ENCODE measurements at regions not wholly inside any gene's neighbourhood (a gene's known extent, or its start where the extent isn't known, plus 50 kb on each side); places are given as distances from the start of the nearest gene placed in this dataset.

GRCh38 chr5:5678909-5679308, 256.4 kb downstream of the ICE1 start:
- TF ChIP-seq CTCF (conservative IDR thresholded peaks at IDR 0.05) (no peak), ZFX (IDR thresholded peaks at IDR 0.05) (no peak)
